ENCODE measurements at regions not wholly inside any gene's neighbourhood (a gene's known extent, or its start where the extent isn't known, plus 50 kb on each side); places are given as distances from the start of the nearest gene placed in this dataset.

- H3K4me3 ChIP-seq = no peak overlapping the region
These were observed 1197.6 kb downstream of the AACS start for GRCh38 chr12:126262829-126263228.

DNA sequence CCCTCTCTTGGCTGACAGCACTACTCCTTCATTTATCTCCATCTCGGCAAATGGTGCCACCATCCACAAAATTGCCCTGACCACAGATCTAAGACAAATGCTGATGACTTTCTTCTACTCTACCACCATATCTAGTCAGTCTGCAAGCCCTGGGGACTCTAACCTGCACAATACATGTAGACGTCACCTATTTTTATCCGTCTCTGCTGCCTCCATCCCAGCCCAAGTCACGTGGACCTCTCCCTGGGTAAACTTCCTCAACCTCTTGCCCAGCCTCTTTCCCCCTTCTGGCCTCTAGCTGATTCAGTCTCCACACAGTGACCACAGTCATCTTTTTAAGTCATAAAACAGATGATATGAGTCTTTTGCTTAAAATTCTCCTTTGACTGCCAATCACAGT lies 1203.0 kb downstream of the AACS start:
- in situ Hi-C loops (cut with MboI) = no loop called here
- TF ChIP-seq EZH2phosphoT487 (IDR thresholded peaks at IDR 0.05; ENCODE audit: insufficient read depth, low read depth) (no peak), EZH2 (IDR thresholded peaks at IDR 0.05; ENCODE audit: insufficient read depth, poor library complexity, severe bottlenecking) (no peak)
- no peak overlapping the region for H3K4me3 ChIP-seq
- H2AFZ ChIP-seq = no peak overlapping the region
- H3K79me2 ChIP-seq (ENCODE audit: insufficient read depth) = no peaks in the 10 kb centered on the region
- no peak overlapping the region for H3K9ac ChIP-seq
- no peaks in the 10 kb centered on the region for H3K4me1 ChIP-seq (ENCODE audit: insufficient read depth)
- DNase-seq = no peak
- no peaks in the 10 kb centered on the region for H3K9me2 ChIP-seq (ENCODE audit: insufficient read depth)
- WGBS, 2 experiments (ENCODE audit: low coverage in 1 of 2, low lambda C conversion rate in 2 of 2, missing lambda C conversion rate in 2 of 2) = 31 to 35% methylated on average over 4 of the region's 4 CpGs
- no peaks in the 10 kb centered on the region for H4K20me1 ChIP-seq (ENCODE audit: insufficient read depth)
- no peaks in the 10 kb centered on the region for H3F3A ChIP-seq (ENCODE audit: insufficient read depth)
- H3K4me2 ChIP-seq (ENCODE audit: unreplicated experiment) = no peak overlapping the region
- no peaks in the 10 kb centered on the region for H3K27me3 ChIP-seq (replicated peaks; ENCODE audit: insufficient read depth)
- H3K36me3 ChIP-seq (ENCODE audit: low read depth) = no peaks in the 10 kb centered on the region
- H3K9me3 ChIP-seq (ENCODE audit: low read depth) = no peaks in the 10 kb centered on the region
- no peak overlapping the region for H3K27ac ChIP-seq

More at GRCh38 chr12:126262829-126263228, 1197.6 kb downstream of the AACS start:
- in situ Hi-C loops (cut with MboI) = no loop called here
- no peak overlapping the region for H3K27ac ChIP-seq
- no peak overlapping the region for H3K4me2 ChIP-seq (ENCODE audit: unreplicated experiment)
- no peak for DNase-seq
- H3K9me2 ChIP-seq (ENCODE audit: insufficient read depth) = no peaks in the 10 kb centered on the region
- no peaks in the 10 kb centered on the region for H3K9me3 ChIP-seq (ENCODE audit: low read depth)
- no peak for TF ChIP-seq EZH2 (IDR thresholded peaks at IDR 0.05; ENCODE audit: insufficient read depth, poor library complexity, severe bottlenecking)
- no peak for TF ChIP-seq EZH2phosphoT487 (IDR thresholded peaks at IDR 0.05; ENCODE audit: insufficient read depth, low read depth)
- no peaks in the 10 kb centered on the region for H3K27me3 ChIP-seq (replicated peaks; ENCODE audit: insufficient read depth)
- no peaks in the 10 kb centered on the region for H3K4me1 ChIP-seq (ENCODE audit: insufficient read depth)
- no peak overlapping the region for H2AFZ ChIP-seq
- no peak overlapping the region for H3K9ac ChIP-seq
- H3K36me3 ChIP-seq (ENCODE audit: low read depth) = no peaks in the 10 kb centered on the region
- no peaks in the 10 kb centered on the region for H3F3A ChIP-seq (ENCODE audit: insufficient read depth)
- WGBS, 2 experiments (ENCODE audit: low coverage in 1 of 2, low lambda C conversion rate in 2 of 2, missing lambda C conversion rate in 2 of 2) = 26 to 42% methylated on average over 5 of the region's 5 CpGs
- H3K79me2 ChIP-seq (ENCODE audit: insufficient read depth) = no peaks in the 10 kb centered on the region
- H4K20me1 ChIP-seq (ENCODE audit: insufficient read depth) = no peaks in the 10 kb centered on the region

DNA sequence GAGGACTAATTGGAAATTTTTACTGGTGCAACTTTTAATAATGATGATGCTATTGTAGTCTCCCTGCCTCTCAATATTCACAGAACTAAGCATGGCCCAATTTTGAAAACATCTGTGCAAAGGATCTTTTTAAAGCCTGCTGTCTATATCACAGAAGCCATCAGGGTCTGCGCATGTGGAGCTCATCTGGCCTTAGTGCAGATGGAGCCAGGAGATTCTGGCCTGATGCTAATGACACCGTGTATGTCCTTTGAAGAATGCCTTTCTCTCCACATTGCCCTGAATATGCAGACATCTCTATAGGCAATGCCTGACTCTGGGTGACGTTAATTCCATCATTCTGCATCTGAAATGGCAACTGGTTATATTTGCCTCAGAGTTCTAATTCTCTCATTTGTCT lies 1205.9 kb downstream of the AACS start:
- Histone ChIP-seq H3K4me2 (ENCODE audit: unreplicated experiment) (no peak overlapping the region), H3K36me3 (ENCODE audit: low read depth) (no peaks in the 10 kb centered on the region), H3K9ac (no peak overlapping the region), H3K27me3 (replicated peaks; ENCODE audit: insufficient read depth) (no peaks in the 10 kb centered on the region), H2AFZ (no peak overlapping the region), H4K20me1 (ENCODE audit: insufficient read depth) (no peaks in the 10 kb centered on the region), H3K4me1 (ENCODE audit: insufficient read depth) (no peaks in the 10 kb centered on the region), H3K9me3 (ENCODE audit: low read depth) (no peaks in the 10 kb centered on the region), H3K27ac (no peak overlapping the region), H3F3A (ENCODE audit: insufficient read depth) (no peaks in the 10 kb centered on the region), H3K9me2 (ENCODE audit: insufficient read depth) (no peaks in the 10 kb centered on the region), H3K79me2 (ENCODE audit: insufficient read depth) (no peaks in the 10 kb centered on the region), H3K4me3 (no peak overlapping the region)
- WGBS, 2 experiments (ENCODE audit: low coverage in 1 of 2, low lambda C conversion rate in 2 of 2, missing lambda C conversion rate in 2 of 2) = 10 to 13% methylated on average over 3 of the region's 3 CpGs
- in situ Hi-C loops (cut with MboI) = no loop called here
- no peak for DNase-seq
- TF ChIP-seq EZH2phosphoT487 (IDR thresholded peaks at IDR 0.05; ENCODE audit: insufficient read depth, low read depth) = no peak
- TF ChIP-seq EZH2 (IDR thresholded peaks at IDR 0.05; ENCODE audit: insufficient read depth, poor library complexity, severe bottlenecking) = no peak

GRCh38 chr12:126282691-126283090 lies 1217.5 kb downstream of the AACS start:
- TF ChIP-seq EZH2phosphoT487 (IDR thresholded peaks at IDR 0.05; ENCODE audit: insufficient read depth, low read depth) = no peak
- no peak for TF ChIP-seq EZH2 (IDR thresholded peaks at IDR 0.05; ENCODE audit: insufficient read depth, poor library complexity, severe bottlenecking)
- no peaks in the 10 kb centered on the region for H3K4me1 ChIP-seq (ENCODE audit: insufficient read depth)
- in situ Hi-C loops (cut with MboI) = no loop called here
- no peak overlapping the region for H3K9ac ChIP-seq
- no peaks in the 10 kb centered on the region for H3K9me2 ChIP-seq (ENCODE audit: insufficient read depth)
- no peaks in the 10 kb centered on the region for H4K20me1 ChIP-seq (ENCODE audit: insufficient read depth)
- 2 to 7% methylated on average over 4 of the region's 4 CpGs for WGBS, 2 experiments (ENCODE audit: low coverage in 1 of 2, low lambda C conversion rate in 2 of 2, missing lambda C conversion rate in 2 of 2)
- no peak overlapping the region for H3K4me3 ChIP-seq
- H3K4me2 ChIP-seq (ENCODE audit: unreplicated experiment) = no peak overlapping the region
- H3K9me3 ChIP-seq (ENCODE audit: low read depth) = no peaks in the 10 kb centered on the region
- DNase-seq = no peak
- H2AFZ ChIP-seq = no peak overlapping the region
- no peaks in the 10 kb centered on the region for H3K36me3 ChIP-seq (ENCODE audit: low read depth)
- no peak overlapping the region for H3K27ac ChIP-seq
- H3F3A ChIP-seq (ENCODE audit: insufficient read depth) = no peaks in the 10 kb centered on the region
- H3K27me3 ChIP-seq (replicated peaks; ENCODE audit: insufficient read depth) = no peaks in the 10 kb centered on the region
- H3K79me2 ChIP-seq (ENCODE audit: insufficient read depth) = no peaks in the 10 kb centered on the region

DNA sequence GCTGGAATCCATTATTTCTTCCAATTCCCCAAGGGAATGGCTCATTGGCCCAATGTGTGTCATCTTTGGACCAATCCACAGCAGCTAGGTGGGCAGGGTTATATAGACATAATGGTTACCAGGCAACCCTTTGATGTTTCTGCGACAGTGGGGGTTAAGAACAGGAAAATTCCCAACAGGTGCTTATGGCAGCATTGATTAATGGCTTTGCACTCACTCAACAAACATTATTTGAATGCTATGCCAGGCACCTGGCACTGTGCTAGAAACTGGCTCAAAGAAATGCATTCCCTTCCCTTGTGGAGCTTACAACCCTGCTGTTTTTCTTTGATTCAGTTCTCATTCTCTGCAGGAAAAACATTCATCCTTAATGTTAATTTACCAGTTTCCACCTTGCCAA lies 1221.0 kb downstream of the AACS start:
- in situ Hi-C loops (cut with MboI) = no loop called here
- DNase-seq = no peak
- H3K79me2 ChIP-seq (ENCODE audit: insufficient read depth) = no peaks in the 10 kb centered on the region
- H3K4me2 ChIP-seq (ENCODE audit: unreplicated experiment) = no peak overlapping the region
- no peaks in the 10 kb centered on the region for H4K20me1 ChIP-seq (ENCODE audit: insufficient read depth)
- H3K9me2 ChIP-seq (ENCODE audit: insufficient read depth) = no peaks in the 10 kb centered on the region
- H3K36me3 ChIP-seq (ENCODE audit: low read depth) = no peaks in the 10 kb centered on the region
- H3K9me3 ChIP-seq (ENCODE audit: low read depth) = no peaks in the 10 kb centered on the region
- no peak overlapping the region for H3K27ac ChIP-seq
- H3K9ac ChIP-seq = no peak overlapping the region
- WGBS, 2 experiments (ENCODE audit: low coverage in 1 of 2, low lambda C conversion rate in 2 of 2, missing lambda C conversion rate in 2 of 2) = 14 to 19% methylated on average over 1 of the region's 1 CpG
- no peaks in the 10 kb centered on the region for H3F3A ChIP-seq (ENCODE audit: insufficient read depth)
- H3K27me3 ChIP-seq (replicated peaks; ENCODE audit: insufficient read depth) = no peaks in the 10 kb centered on the region
- H3K4me1 ChIP-seq (ENCODE audit: insufficient read depth) = no peaks in the 10 kb centered on the region
- TF ChIP-seq EZH2 (IDR thresholded peaks at IDR 0.05; ENCODE audit: insufficient read depth, poor library complexity, severe bottlenecking) (no peak), EZH2phosphoT487 (IDR thresholded peaks at IDR 0.05; ENCODE audit: insufficient read depth, low read depth) (no peak)
- no peak overlapping the region for H3K4me3 ChIP-seq
- no peak overlapping the region for H2AFZ ChIP-seq

All from GM23248 (cell line).